ENCODE measurements at regions not wholly inside any gene's neighbourhood (a gene's known extent, or its start where the extent isn't known, plus 50 kb on each side); places are given as distances from the start of the nearest gene placed in this dataset.

- no peak for DNase-seq (ENCODE audit: extremely low spot score)
- Histone ChIP-seq H3K27ac (replicated peaks in 1 of 4) (no peak overlapping the region), H3K4me3 (no peak overlapping the region), H3K4me1 (no peaks in the 10 kb centered on the region), H3K9me3 (no peaks in the 10 kb centered on the region), H3K36me3 (no peaks in the 10 kb centered on the region), H3K27me3 (no peaks in the 10 kb centered on the region)
- TF ChIP-seq POLR2A (IDR thresholded peaks at IDR 0.05; ENCODE audit: low read depth) = no peak
- no peak for TF ChIP-seq EP300 (IDR thresholded peaks at IDR 0.05)
- TF ChIP-seq POLR2AphosphoS5 (IDR thresholded peaks at IDR 0.05) = no peak
- no peak for TF ChIP-seq CTCF (IDR thresholded peaks at IDR 0.05)
- intact Hi-C loops (cut with DNase I) = no loop called here
- WGBS = 85% methylated on average over 6 of the region's 10 CpGs
Measured at GRCh38 chr2:2530334-2530733, 199.3 kb upstream of the MYT1L start.

- Histone ChIP-seq H3K36me3 (no peaks in the 10 kb centered on the region), H3K27me3 (no peaks in the 10 kb centered on the region), H3K4me3 (no peak overlapping the region), H3K4me1 (peaks cover 2 to 10% (median 7%) of the 10 kb centered on the region in 4 donors), H3K9me3 (no peaks in the 10 kb centered on the region), H3K27ac (replicated peaks in 1 of 4) (no peak overlapping the region)
- intact Hi-C loops (cut with DNase I) = no loop called here
- no peak for DNase-seq (ENCODE audit: extremely low spot score)
- WGBS = 89% methylated on average over 15 of the region's 15 CpGs
- TF ChIP-seq CTCF (IDR thresholded peaks at IDR 0.05) (no peak), POLR2AphosphoS5 (IDR thresholded peaks at IDR 0.05) (no peak), EP300 (IDR thresholded peaks at IDR 0.05) (no peak), POLR2A (IDR thresholded peaks at IDR 0.05; ENCODE audit: low read depth) (no peak)
Measured at GRCh38 chr2:2528846-2529245, 197.8 kb upstream of the MYT1L start.

- Histone ChIP-seq H3K4me3 (no peak overlapping the region), H3K27me3 (no peaks in the 10 kb centered on the region), H3K36me3 (no peaks in the 10 kb centered on the region), H3K9me3 (no peaks in the 10 kb centered on the region), H3K4me1 (peaks cover 5 to 27% (median 24%) of the 10 kb centered on the region in 4 donors), H3K27ac (replicated peaks in 1 of 4) (no peak overlapping the region)
- intact Hi-C loops (cut with DNase I) = no loop called here
- TF ChIP-seq CTCF (IDR thresholded peaks at IDR 0.05) = no peak
- TF ChIP-seq POLR2A (IDR thresholded peaks at IDR 0.05; ENCODE audit: low read depth) = no peak
- no peak for TF ChIP-seq EP300 (IDR thresholded peaks at IDR 0.05)
- TF ChIP-seq POLR2AphosphoS5 (IDR thresholded peaks at IDR 0.05) = no peak
- DNase-seq (ENCODE audit: extremely low spot score) = no peak
- WGBS = 91% methylated on average over 6 of the region's 6 CpGs
Measured at GRCh38 chr2:2527148-2527547, 196.1 kb upstream of the MYT1L start.

GRCh38 chr2:2524348-2524941 is 193.4 kb upstream of the MYT1L start:
- Histone ChIP-seq H3K36me3 (no peaks in the 10 kb centered on the region), H3K27me3 (no peaks in the 10 kb centered on the region), H3K9me3 (no peaks in the 10 kb centered on the region), H3K4me3 (no peak overlapping the region), H3K27ac (replicated peaks in 1 of 4) (no peak overlapping the region), H3K4me1 (peaks cover 9 to 41% (median 35%) of the 10 kb centered on the region in 4 donors)
- TF ChIP-seq POLR2AphosphoS5 (IDR thresholded peaks at IDR 0.05) = no peak
- no peak for TF ChIP-seq POLR2A (IDR thresholded peaks at IDR 0.05; ENCODE audit: low read depth)
- no peak for TF ChIP-seq CTCF (IDR thresholded peaks at IDR 0.05)
- TF ChIP-seq EP300 (IDR thresholded peaks at IDR 0.05) = no peak
- no peak for DNase-seq (ENCODE audit: extremely low spot score)
- WGBS = 53% methylated on average over 12 of the region's 12 CpGs
- intact Hi-C loops (cut with DNase I) = no loop called here
